ENCODE measurements at regions not wholly inside any gene's neighbourhood (a gene's known extent, or its start where the extent isn't known, plus 50 kb on each side); places are given as distances from the start of the nearest gene placed in this dataset.
"Not testable (repeated sequence)": the region's sequence is repeated elsewhere in the genome, so short reads cannot be mapped to it uniquely, and the experiment has no call there.

GRCh38 chr7:12815426-12815825 is 128.0 kb downstream of the ARL4A start:
- WGBS, 10 experiments: 0 to 100% (median 86%) methylated on average over 1 to 4 of the region's 4 CpGs
- Histone ChIP-seq H3K4me3 (no peak overlapping the region), H3K27ac (no peak overlapping the region), H3K4me1 (replicated peaks in 1 of 2) (no peaks in the 10 kb centered on the region)
- in situ Hi-C loops (cut with MboI; ENCODE audit: low pct_unique_long_range_greater_than_20kb in 2 of 9, low sequenced_read_pairs in 9 of 9, unreplicated experiment in 9 of 9): no loop called here
- peak in 3 of 8 experiments; percentile 43 to 87 (median 55) for ATAC-seq (replicated peaks in 6 of 8)

GRCh38 chr7:12815871-12816270 is 128.4 kb downstream of the ARL4A start:
- no peaks in the 10 kb centered on the region for H3K4me1 ChIP-seq (replicated peaks in 1 of 2)
- in situ Hi-C loops (cut with MboI; ENCODE audit: low pct_unique_long_range_greater_than_20kb in 2 of 9, low sequenced_read_pairs in 9 of 9, unreplicated experiment in 9 of 9): no loop called here
- peak in 2 of 8 experiments; percentile 14 to 49 for ATAC-seq (replicated peaks in 6 of 8)
- no peak overlapping the region for H3K27ac ChIP-seq
- no peak overlapping the region for H3K4me3 ChIP-seq

GRCh38 chr7:12820777-12821176 is 133.3 kb downstream of the ARL4A start:
- H3K27ac ChIP-seq: no peak overlapping the region
- in situ Hi-C loops (cut with MboI; ENCODE audit: low pct_unique_long_range_greater_than_20kb in 2 of 9, low sequenced_read_pairs in 9 of 9, unreplicated experiment in 9 of 9): no loop called here
- H3K4me3 ChIP-seq: no peak overlapping the region
- ATAC-seq (replicated peaks in 6 of 8): no peak
- no peaks in the 10 kb centered on the region for H3K4me1 ChIP-seq (replicated peaks in 1 of 2)
- 54 to 100% (median 79%) methylated on average over 1 to 3 of the region's 3 CpGs for WGBS, 10 experiments

GRCh38 chr7:12821746-12822145 is 134.3 kb downstream of the ARL4A start:
- no peak for ATAC-seq (replicated peaks in 6 of 8)
- H3K27ac ChIP-seq: no peak overlapping the region
- WGBS, 10 experiments: 10 to 61% (median 47%) methylated on average over 1 to 2 of the region's 2 CpGs; no CpG with 5 or more reads in 2 of the 10 experiments
- no peaks in the 10 kb centered on the region for H3K4me1 ChIP-seq (replicated peaks in 1 of 2)
- no peak overlapping the region for H3K4me3 ChIP-seq
- in situ Hi-C loops (cut with MboI; ENCODE audit: low pct_unique_long_range_greater_than_20kb in 2 of 9, low sequenced_read_pairs in 9 of 9, unreplicated experiment in 9 of 9): no loop called here

GRCh38 chr7:12826079-12826478 is 138.6 kb downstream of the ARL4A start:
- H3K4me1 ChIP-seq (replicated peaks in 1 of 2): no peaks in the 10 kb centered on the region
- H3K27ac ChIP-seq: no peak overlapping the region
- no peak for ATAC-seq (replicated peaks in 6 of 8)
- no peak overlapping the region for H3K4me3 ChIP-seq
- in situ Hi-C loops (cut with MboI; ENCODE audit: low pct_unique_long_range_greater_than_20kb in 2 of 9, low sequenced_read_pairs in 9 of 9, unreplicated experiment in 9 of 9): no loop called here
- WGBS, 10 experiments: 0 to 89% (median 80%) methylated on average over 1 of the region's 1 CpG; no CpG with 5 or more reads in 3 of the 10 experiments

GRCh38 chr7:12827219-12827821 is 139.9 kb downstream of the ARL4A start:
- in situ Hi-C loops (cut with MboI; ENCODE audit: low pct_unique_long_range_greater_than_20kb in 2 of 9, low sequenced_read_pairs in 9 of 9, unreplicated experiment in 9 of 9): no loop called here
- Histone ChIP-seq H3K27ac (no peak overlapping the region), H3K4me1 (replicated peaks in 1 of 2) (no peaks in the 10 kb centered on the region), H3K4me3 (no peak overlapping the region)
- no peak for ATAC-seq (replicated peaks in 6 of 8)
- 55 to 100% (median 80%) methylated on average over 2 to 4 of the region's 4 CpGs for WGBS, 10 experiments

- WGBS, 10 experiments: 0 to 100% (median 82%) methylated on average over 1 to 3 of the region's 3 CpGs; no CpG with 5 or more reads in 4 of the 10 experiments
- in situ Hi-C loops (cut with MboI; ENCODE audit: low pct_unique_long_range_greater_than_20kb in 2 of 9, low sequenced_read_pairs in 9 of 9, unreplicated experiment in 9 of 9): no loop called here
- Histone ChIP-seq H3K4me1 (replicated peaks in 1 of 2) (no peaks in the 10 kb centered on the region), H3K27ac (no peak overlapping the region), H3K4me3 (no peak overlapping the region)
- no peak for ATAC-seq (replicated peaks in 6 of 8)
These were observed 140.5 kb downstream of the ARL4A start for GRCh38 chr7:12827920-12828319.

GRCh38 chr7:12831024-12831423 is 143.6 kb downstream of the ARL4A start:
- WGBS, 10 experiments: 19 to 100% (median 75%) methylated on average over 1 to 3 of the region's 3 CpGs
- no peak for ATAC-seq (replicated peaks in 6 of 8)
- no peak overlapping the region for H3K27ac ChIP-seq
- H3K4me1 ChIP-seq (replicated peaks in 1 of 2): no peaks in the 10 kb centered on the region
- in situ Hi-C loops (cut with MboI; ENCODE audit: low pct_unique_long_range_greater_than_20kb in 2 of 9, low sequenced_read_pairs in 9 of 9, unreplicated experiment in 9 of 9): no loop called here
- no peak overlapping the region for H3K4me3 ChIP-seq

- no peak for ATAC-seq (replicated peaks in 6 of 8)
- in situ Hi-C loops (cut with MboI; ENCODE audit: low pct_unique_long_range_greater_than_20kb in 2 of 9, low sequenced_read_pairs in 9 of 9, unreplicated experiment in 9 of 9): no loop called here
- Histone ChIP-seq H3K4me1 (replicated peaks in 1 of 2) (no peaks in the 10 kb centered on the region), H3K27ac (no peak overlapping the region), H3K4me3 (no peak overlapping the region)
- WGBS, 10 experiments: 59 to 100% (median 83%) methylated on average over 1 to 2 of the region's 2 CpGs; no CpG with 5 or more reads in 7 of the 10 experiments
These were observed 146.4 kb downstream of the ARL4A start for GRCh38 chr7:12833829-12834228.

GRCh38 chr7:12834782-12835181 is 147.3 kb downstream of the ARL4A start:
- no peak overlapping the region for H3K27ac ChIP-seq
- no peaks in the 10 kb centered on the region for H3K4me1 ChIP-seq (replicated peaks in 1 of 2)
- H3K4me3 ChIP-seq: no peak overlapping the region
- in situ Hi-C loops (cut with MboI; ENCODE audit: low pct_unique_long_range_greater_than_20kb in 2 of 9, low sequenced_read_pairs in 9 of 9, unreplicated experiment in 9 of 9): no loop called here
- 17 to 100% (median 88%) methylated on average over 1 of the region's 1 CpG; no CpG with 5 or more reads in 2 of the 10 experiments for WGBS, 10 experiments
- ATAC-seq (replicated peaks in 6 of 8): no peak

GRCh38 chr7:12839508-12840153 is 152.2 kb downstream of the ARL4A start:
- Histone ChIP-seq H3K4me1 (replicated peaks in 1 of 2) (peaks cover 0 to 4% of the 10 kb centered on the region in 2 donors), H3K27ac (no peak overlapping the region), H3K4me3 (no peak overlapping the region)
- in situ Hi-C loops (cut with MboI; ENCODE audit: low pct_unique_long_range_greater_than_20kb in 2 of 9, low sequenced_read_pairs in 9 of 9, unreplicated experiment in 9 of 9): no loop called here
- peak in 3 of 8 experiments; percentile 22 to 40 (median 30) for ATAC-seq (replicated peaks in 6 of 8)
- WGBS, 10 experiments: 20 to 100% (median 40%) methylated on average over 1 to 6 of the region's 11 CpGs; no CpG with 5 or more reads in 3 of the 10 experiments

- H3K27ac ChIP-seq; H3K4me3 ChIP-seq; H3K4me1 ChIP-seq (replicated peaks in 1 of 2); ATAC-seq (replicated peaks in 6 of 8); in situ Hi-C loops (cut with MboI; ENCODE audit: low pct_unique_long_range_greater_than_20kb in 2 of 9, low sequenced_read_pairs in 9 of 9, unreplicated experiment in 9 of 9): not testable (repeated sequence)
These were observed 157.3 kb downstream of the ARL4A start for GRCh38 chr7:12844732-12845131.

- in situ Hi-C loops (cut with MboI; ENCODE audit: low pct_unique_long_range_greater_than_20kb in 2 of 9, low sequenced_read_pairs in 9 of 9, unreplicated experiment in 9 of 9): no loop called here
- no peak for ATAC-seq (replicated peaks in 6 of 8)
- 100% methylated on average over 1 of the region's 1 CpG; no CpG with 5 or more reads in 8 of the 10 experiments for WGBS, 10 experiments
These were observed 159.6 kb downstream of the ARL4A start for GRCh38 chr7:12847001-12847400.

GRCh38 chr7:12851142-12851541 is 163.7 kb downstream of the ARL4A start:
- in situ Hi-C loops (cut with MboI; ENCODE audit: low pct_unique_long_range_greater_than_20kb in 2 of 9, low sequenced_read_pairs in 9 of 9, unreplicated experiment in 9 of 9): no loop called here
- 31 to 100% (median 82%) methylated on average over 2 to 3 of the region's 3 CpGs; no CpG with 5 or more reads in 1 of the 10 experiments for WGBS, 10 experiments
- ATAC-seq (replicated peaks in 6 of 8): no peak

More at GRCh38 chr7:12847001-12847400, 159.6 kb downstream of the ARL4A start:
- Histone ChIP-seq H3K4me1 (replicated peaks in 1 of 2) (no peaks in the 10 kb centered on the region), H3K27ac (no peak overlapping the region), H3K4me3 (no peak overlapping the region)

More at GRCh38 chr7:12851142-12851541, 163.7 kb downstream of the ARL4A start:
- H3K4me3 ChIP-seq: no peak overlapping the region
- H3K27ac ChIP-seq: no peak overlapping the region
- no peaks in the 10 kb centered on the region for H3K4me1 ChIP-seq (replicated peaks in 1 of 2)

Measured in motor neuron (in vitro differentiated cells).